HFFc6 (cell line): ENCODE measurements at regions not wholly inside any gene's neighbourhood (a gene's known extent, or its start where the extent isn't known, plus 50 kb on each side); places are given as distances from the start of the nearest gene placed in this dataset.
A peak's percentile ranks its signal among the peaks of the same experiment; 100 is the strongest.

Experiments
- DNase-seq: peaks from one replicate; pipeline ENCODE4 v3.0.0-alpha.2; 2018
- H3K27ac Mint-ChIP-seq: 2 replicates; pipeline ENCODE4 v1.8.0; 2020; ENCODE audit warnings: mild to moderate bottlenecking, mixed read lengths
- H3K27me3 Mint-ChIP-seq: 2 replicates; pipeline ENCODE4 v1.8.0; 2021; ENCODE audit warnings: mild to moderate bottlenecking, moderate library complexity, mixed read lengths; ENCODE audit not compliant: insufficient read depth
- H3K36me3 Mint-ChIP-seq: 2 replicates; pipeline ENCODE4 v1.8.0; 2021; ENCODE audit warnings: low read depth, mixed read lengths
- H3K4me1 Mint-ChIP-seq: 2 replicates; pipeline ENCODE4 v1.8.0; 2020; ENCODE audit warnings: low read depth, mixed read lengths
- H3K4me3 Mint-ChIP-seq: 2 replicates; pipeline ENCODE4 v1.8.0; 2020; ENCODE audit warnings: mild to moderate bottlenecking, moderate library complexity, mixed read lengths
- H3K9me3 Mint-ChIP-seq: 2 replicates; pipeline ENCODE4 v1.8.0; 2020; ENCODE audit warnings: mild to moderate bottlenecking, mixed read lengths
- CTCF ChIP-seq: fragments of 200-600 bp; sonication (generic); IDR thresholded peaks from 2 replicates; pipeline ENCODE4 v1.5.0; 2021; ENCODE audit warnings: antibody characterized with exemption, mild to moderate bottlenecking

- Mint-ChIP-seq H3K27ac (no peak overlapping the region), H3K9me3 (no peaks in the 10 kb centered on the region; the same call in 1 of the 2 replicates), H3K4me3 (no peak overlapping the region), H3K27me3 (no peaks in the 10 kb centered on the region; the same call in 1 of the 2 replicates), H3K4me1 (peaks cover 4% of the 10 kb centered on the region; the same call in 1 of the 2 replicates), H3K36me3 (no peaks in the 10 kb centered on the region)
- no peak for DNase-seq
- TF ChIP-seq CTCF, result no peak
Observed at GRCh38 chr11:92285776-92286175, 61.2 kb downstream of the FAT3 start.

GRCh38 chr11:92286709-92287108 lies 62.1 kb downstream of the FAT3 start:
- Mint-ChIP-seq H3K4me3 (no peak overlapping the region), H3K4me1 (peaks cover 4% of the 10 kb centered on the region; the same call in 1 of the 2 replicates), H3K9me3 (no peaks in the 10 kb centered on the region; the same call in 1 of the 2 replicates), H3K27ac (no peak overlapping the region), H3K27me3 (no peaks in the 10 kb centered on the region; the same call in 1 of the 2 replicates), H3K36me3 (no peaks in the 10 kb centered on the region)
- no peak for TF ChIP-seq CTCF
- no peak for DNase-seq

- peak; percentile 10 for DNase-seq
- H3K36me3 Mint-ChIP-seq, result no peaks in the 10 kb centered on the region
- H3K9me3 Mint-ChIP-seq, result no peaks in the 10 kb centered on the region; the same call in 1 of the 2 replicates
- H3K4me3 Mint-ChIP-seq, result peak overlapping the region; percentile 50; the same call in 1 of the 2 replicates
- TF ChIP-seq CTCF, result no peak
- peaks cover 29% of the 10 kb centered on the region for H3K4me1 Mint-ChIP-seq
- H3K27ac Mint-ChIP-seq, result peak overlapping the region; percentile 54
- peaks cover 1% of the 10 kb centered on the region; the same call in 1 of the 2 replicates for H3K27me3 Mint-ChIP-seq
Observed at GRCh38 chr11:92295175-92296137, 70.8 kb downstream of the FAT3 start.

GRCh38 chr11:92296138-92296515 lies 71.5 kb downstream of the FAT3 start:
- peaks cover 36% of the 10 kb centered on the region for H3K4me1 Mint-ChIP-seq
- H3K9me3 Mint-ChIP-seq, result no peaks in the 10 kb centered on the region; the same call in 1 of the 2 replicates
- TF ChIP-seq CTCF, result no peak
- peak overlapping the region; percentile 54 for H3K27ac Mint-ChIP-seq
- DNase-seq, result peak; percentile 28
- H3K27me3 Mint-ChIP-seq, result peaks cover 1% of the 10 kb centered on the region; the same call in 1 of the 2 replicates
- no peak overlapping the region for H3K4me3 Mint-ChIP-seq
- H3K36me3 Mint-ChIP-seq, result no peaks in the 10 kb centered on the region

GRCh38 chr11:92297567-92298553 lies 73.2 kb downstream of the FAT3 start:
- no peak for TF ChIP-seq CTCF
- DNase-seq, result no peak
- no peaks in the 10 kb centered on the region for H3K36me3 Mint-ChIP-seq
- H3K27me3 Mint-ChIP-seq, result no peaks in the 10 kb centered on the region
- H3K4me3 Mint-ChIP-seq, result no peak overlapping the region
- H3K27ac Mint-ChIP-seq, result no peak overlapping the region
- H3K9me3 Mint-ChIP-seq, result no peaks in the 10 kb centered on the region; the same call in 1 of the 2 replicates
- H3K4me1 Mint-ChIP-seq, result peaks cover 46% of the 10 kb centered on the region
